ENCODE measurements at regions not wholly inside any gene's neighbourhood (a gene's known extent, or its start where the extent isn't known, plus 50 kb on each side); places are given as distances from the start of the nearest gene placed in this dataset.

DNA sequence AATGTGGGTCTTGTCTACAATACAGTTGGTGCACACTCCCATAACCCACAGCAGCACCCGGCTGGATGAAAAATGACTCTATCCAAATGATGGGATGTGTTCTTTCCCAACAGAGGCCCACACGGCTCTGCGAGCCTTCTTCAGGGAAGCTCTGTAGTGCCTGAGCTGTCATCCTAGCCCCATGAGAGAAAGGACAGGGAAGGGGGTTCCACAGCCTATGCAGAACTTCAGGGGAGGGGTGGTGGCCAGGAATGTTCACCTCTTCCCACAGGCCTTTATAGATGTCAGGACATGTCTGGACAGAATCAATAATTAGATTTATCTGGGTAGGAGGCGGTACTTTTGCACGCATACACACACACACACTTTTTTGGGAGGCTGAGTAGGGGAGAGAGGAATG is 109.0 kb downstream of the JCAD start:
- TF ChIP-seq RBAK (tag by site-specific recombination; IDR thresholded peaks at IDR 0.05), result no peak
- TF ChIP-seq ZNF707 (tag by site-specific recombination; IDR thresholded peaks at IDR 0.05), result no peak
- TF ChIP-seq, protein P1, sequence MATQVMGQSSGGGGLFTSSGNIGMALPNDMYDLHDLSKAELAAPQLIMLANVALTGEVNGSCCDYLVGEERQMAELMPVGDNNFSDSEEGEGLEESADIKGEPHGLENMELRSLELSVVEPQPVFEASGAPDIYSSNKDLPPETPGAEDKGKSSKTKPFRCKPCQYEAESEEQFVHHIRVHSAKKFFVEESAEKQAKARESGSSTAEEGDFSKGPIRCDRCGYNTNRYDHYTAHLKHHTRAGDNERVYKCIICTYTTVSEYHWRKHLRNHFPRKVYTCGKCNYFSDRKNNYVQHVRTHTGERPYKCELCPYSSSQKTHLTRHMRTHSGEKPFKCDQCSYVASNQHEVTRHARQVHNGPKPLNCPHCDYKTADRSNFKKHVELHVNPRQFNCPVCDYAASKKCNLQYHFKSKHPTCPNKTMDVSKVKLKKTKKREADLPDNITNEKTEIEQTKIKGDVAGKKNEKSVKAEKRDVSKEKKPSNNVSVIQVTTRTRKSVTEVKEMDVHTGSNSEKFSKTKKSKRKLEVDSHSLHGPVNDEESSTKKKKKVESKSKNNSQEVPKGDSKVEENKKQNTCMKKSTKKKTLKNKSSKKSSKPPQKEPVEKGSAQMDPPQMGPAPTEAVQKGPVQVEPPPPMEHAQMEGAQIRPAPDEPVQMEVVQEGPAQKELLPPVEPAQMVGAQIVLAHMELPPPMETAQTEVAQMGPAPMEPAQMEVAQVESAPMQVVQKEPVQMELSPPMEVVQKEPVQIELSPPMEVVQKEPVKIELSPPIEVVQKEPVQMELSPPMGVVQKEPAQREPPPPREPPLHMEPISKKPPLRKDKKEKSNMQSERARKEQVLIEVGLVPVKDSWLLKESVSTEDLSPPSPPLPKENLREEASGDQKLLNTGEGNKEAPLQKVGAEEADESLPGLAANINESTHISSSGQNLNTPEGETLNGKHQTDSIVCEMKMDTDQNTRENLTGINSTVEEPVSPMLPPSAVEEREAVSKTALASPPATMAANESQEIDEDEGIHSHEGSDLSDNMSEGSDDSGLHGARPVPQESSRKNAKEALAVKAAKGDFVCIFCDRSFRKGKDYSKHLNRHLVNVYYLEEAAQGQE (tag by site-specific recombination; IDR thresholded peaks at IDR 0.05), result no peak
